K562 (cell line): ENCODE measurements at regions not wholly inside any gene's neighbourhood (a gene's known extent, or its start where the extent isn't known, plus 50 kb on each side); places are given as distances from the start of the nearest gene placed in this dataset.

Experiments used
- ATAC-seq: fragments of 200-7000 bp; cut with Tn5 transposase; 3 replicates; pipeline ENCODE4 v1.9.1; 2020; ENCODE audit warnings: moderate library complexity
- BruUV-seq: library from RNA; stranded (reverse); fragments of 400-500 nt; replicated peaks from 2 replicates; lab custom pipeline; 2021; lab: Mats Ljungman, UMichigan
- CTCF ChIA-PET: fragments of 300-600 bp; formaldehyde crosslinking; extraction: SDS; loops from one replicate; lab custom pipeline; 2021; ENCODE audit warnings: low intra/inter-chr PET ratio; lab: Yijun Ruan, JAX
- POLR2A ChIA-PET: fragments of 300-600, 350-650 bp; sonication (Branson Sonifier 250); formaldehyde crosslinking; extraction: SDS; loops from one replicate; lab custom pipeline; 2021; ENCODE audit warnings: antibody characterized with exemption, inconsistent platforms; lab: Yijun Ruan, JAX
- DNase-seq, 4 experiments: peaks; one replicate each; pipeline versions ENCODE4 v3.0.0 to v3.0.0-alpha.2; 2011 to 2018; ENCODE audit warnings: low spot score in 3 of 4, mixed read lengths in 3 of 4; ENCODE audit errors: extremely low read depth in 1 of 4
- FAIRE-seq: peaks from 2 replicates; lab custom pipeline; 2011; peaks lifted over from hg19 to GRCh38; lab: Jason Lieb, UNC
- H2AFZ ChIP-seq: 2 replicates; pipeline ENCODE4 v1.6.0; 2011; ENCODE audit warnings: low read depth, low read length, control low read depth, inconsistent platforms
- H3K27ac ChIP-seq: fragments of 200-600 bp; 3 replicates; pipeline ENCODE4 v1.8.0; 2011; ENCODE audit warnings: low read depth, mild to moderate bottlenecking, control low read depth, inconsistent platforms, low read length, moderate library complexity, mixed read lengths; ENCODE audit errors: extremely low read depth
- H3K27me3 ChIP-seq, 2 experiments: fragments of 300-600 bp in 1 of 2; 2 replicates in 1 of 2; 3 replicates in 1 of 2; pipeline versions ENCODE4 v1.6.0 to v1.8.0; 2011; ENCODE audit warnings: inconsistent platforms in 2 of 2, low read length in 2 of 2, mild to moderate bottlenecking in 1 of 2, mixed read lengths in 1 of 2, moderate library complexity in 1 of 2; ENCODE audit not compliant: control insufficient read depth in 2 of 2, insufficient read depth in 2 of 2
- H3K36me3 ChIP-seq: fragments of 300-600 bp; 3 replicates; pipeline ENCODE4 v1.8.0; 2011; ENCODE audit warnings: mild to moderate bottlenecking, low read length, inconsistent platforms; ENCODE audit not compliant: control insufficient read depth, insufficient read depth
- H3K4me1 ChIP-seq, 2 experiments: fragments of 200-600 bp in 1 of 2; replicated peaks in 1 of 2; 2 replicates in 1 of 2; 3 replicates in 1 of 2; pipeline versions ENCODE4 v1.5.1 to v1.8.0; 2011; ENCODE audit warnings: inconsistent platforms in 2 of 2, low read length in 2 of 2, mild to moderate bottlenecking in 1 of 2, mixed read lengths in 1 of 2, moderate library complexity in 1 of 2; ENCODE audit not compliant: control insufficient read depth in 2 of 2, insufficient read depth in 2 of 2
- H3K4me2 ChIP-seq: 2 replicates; pipeline ENCODE4 v1.6.1; 2011; ENCODE audit warnings: low read length, control low read depth, inconsistent platforms, mixed read lengths; ENCODE audit not compliant: insufficient read depth
- H3K4me3 ChIP-seq: fragments of 200-600 bp; sonication (generic), shearing (Covaris generic); 2 replicates; pipeline ENCODE4 v1.5.1; 2016; ENCODE audit warnings: control low read depth, inconsistent platforms
- H3K79me2 ChIP-seq: fragments of 200-600 bp; 3 replicates; pipeline ENCODE4 v1.8.0; 2011; ENCODE audit warnings: low read length, inconsistent platforms; ENCODE audit not compliant: control insufficient read depth, insufficient read depth
- H3K9ac ChIP-seq, 2 experiments: 2 replicates each; pipeline versions ENCODE4 v1.6.0 to v1.6.1; 2011; ENCODE audit warnings: low read depth in 2 of 2, low read length in 2 of 2, control low read depth in 1 of 2, inconsistent platforms in 1 of 2, mild to moderate bottlenecking in 1 of 2, mixed read lengths in 1 of 2; ENCODE audit not compliant: insufficient read depth in 1 of 2
- H3K9me1 ChIP-seq: one replicate; pipeline ENCODE4 v1.6.0; 2011; ENCODE audit warnings: inconsistent platforms, mild to moderate bottlenecking, low read length, moderate library complexity; ENCODE audit not compliant: control insufficient read depth, insufficient read depth
- H3K9me3 ChIP-seq: replicated peaks from 2 replicates; pipeline ENCODE4 v1.5.1; 2011; ENCODE audit warnings: low read depth, low read length, inconsistent platforms; ENCODE audit not compliant: control insufficient read depth, insufficient read depth
- H4K20me1 ChIP-seq: replicated peaks from 2 replicates; pipeline ENCODE4 v1.6.1; 2011; ENCODE audit warnings: low read length, inconsistent platforms, mixed read lengths; ENCODE audit not compliant: control insufficient read depth, insufficient read depth
- ELK1 ChIP-seq: sonication (generic); formaldehyde crosslinking; IDR thresholded peaks from 2 replicates; pipeline ENCODE4 v1.8.1; 2022; ENCODE audit warnings: missing genetic modification reagents
- PATZ1 ChIP-seq: fragments of 250-450 bp; sonication (Bioruptor Pico); IDR thresholded peaks from 2 replicates; pipeline ENCODE4 v1.5.0; 2020; ENCODE audit warnings: mild to moderate bottlenecking, borderline replicate concordance
- POLR2A ChIP-seq: fragments of 450-650 bp; conservative IDR thresholded peaks from 2 replicates; pipeline ENCODE4 v1.6.1; 2016
- ZNF263 ChIP-seq: sonication (generic); formaldehyde crosslinking; IDR thresholded peaks from 2 replicates; pipeline ENCODE4 v1.8.0; 2022; ENCODE audit warnings: mild to moderate bottlenecking, missing genetic modification reagents, borderline replicate concordance
- WGBS: fragments of 100-300 bp; shearing (Covaris generic); methylation state at CpG from one replicate; pipeline ENCODE4 v1.1.6; 2016; ENCODE audit warnings: low coverage, mixed read lengths; ENCODE audit not compliant: insufficient coverage; ENCODE audit errors: missing lambda C conversion rate; 5-methylcytosine and 5-hydroxymethylcytosine counted together
- in situ Hi-C: fragments of 300-500 bp; cut with MboI; formaldehyde crosslinking; loops from 4 replicates; pipeline ENCODE4 v1.15.0; 2018; ENCODE audit warnings: inconsistent platforms, mixed read lengths
- intact Hi-C: fragments of 100-400 bp; cut with micrococcal nuclease; formaldehyde crosslinking; loops from 2 replicates; pipeline ENCODE4 v1.14.2; 2022

GRCh38 chr5:166899343-166899742, 1392.1 kb upstream of the WWC1 start:
- no peak overlapping the region for H3K9ac ChIP-seq
- FAIRE-seq = no peak
- H3K79me2 ChIP-seq = no peaks in the 10 kb centered on the region
- 2% methylated on average over 5 of the region's 5 CpGs for WGBS
- H4K20me1 ChIP-seq = no peaks in the 10 kb centered on the region
- H3K27ac ChIP-seq = no peak overlapping the region
- H2AFZ ChIP-seq = no peak overlapping the region
- intact Hi-C loops = no loop called here
- H3K27me3 ChIP-seq = no peaks in the 10 kb centered on the region
- no peak for DNase-seq
- in situ Hi-C loops = no loop called here
- TF ChIP-seq ELK1 = no peak
- TF ChIP-seq PATZ1 = no peak
- TF ChIP-seq POLR2A = no peak
- no peak for TF ChIP-seq ZNF263 (CRISPR knock-in tag)
- CTCF ChIA-PET = no interaction called here
- H3K9me1 ChIP-seq = no peaks in the 10 kb centered on the region
- H3K4me2 ChIP-seq = no peak overlapping the region
- POLR2A ChIA-PET = no interaction called here
- ATAC-seq = no peak
- H3K4me1 ChIP-seq = no peaks in the 10 kb centered on the region
- no peak overlapping the region for H3K4me3 ChIP-seq
- BruUV-seq = no TSS peak
- H3K36me3 ChIP-seq = no peaks in the 10 kb centered on the region
- H3K9me3 ChIP-seq = no peaks in the 10 kb centered on the region
